ENCODE measurements at regions not wholly inside any gene's neighbourhood (a gene's known extent, or its start where the extent isn't known, plus 50 kb on each side); places are given as distances from the start of the nearest gene placed in this dataset.

- no peak for TF ChIP-seq SETDB1 (IDR thresholded peaks at IDR 0.05; ENCODE audit: low read length)
- TF ChIP-seq MEIS2 (IDR thresholded peaks at IDR 0.05; ENCODE audit: partially characterized antibody) = no peak
- no peak for TF ChIP-seq POLR3A (IDR thresholded peaks at IDR 0.05; ENCODE audit: borderline replicate concordance, extremely low read depth, insufficient read depth, insufficient read length)
- TF ChIP-seq, protein P1, sequence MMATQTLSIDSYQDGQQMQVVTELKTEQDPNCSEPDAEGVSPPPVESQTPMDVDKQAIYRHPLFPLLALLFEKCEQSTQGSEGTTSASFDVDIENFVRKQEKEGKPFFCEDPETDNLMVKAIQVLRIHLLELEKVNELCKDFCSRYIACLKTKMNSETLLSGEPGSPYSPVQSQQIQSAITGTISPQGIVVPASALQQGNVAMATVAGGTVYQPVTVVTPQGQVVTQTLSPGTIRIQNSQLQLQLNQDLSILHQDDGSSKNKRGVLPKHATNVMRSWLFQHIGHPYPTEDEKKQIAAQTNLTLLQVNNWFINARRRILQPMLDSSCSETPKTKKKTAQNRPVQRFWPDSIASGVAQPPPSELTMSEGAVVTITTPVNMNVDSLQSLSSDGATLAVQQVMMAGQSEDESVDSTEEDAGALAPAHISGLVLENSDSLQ (IDR thresholded peaks at IDR 0.05) = no peak
- no peak for TF ChIP-seq MYC (IDR thresholded peaks at IDR 0.05; ENCODE audit: low read depth, low read length)
- no peak for TF ChIP-seq MYC (CRISPR knock-in tag; IDR thresholded peaks at IDR 0.05; ENCODE audit: borderline replicate concordance, low read depth)
- TF ChIP-seq ZNF436 (CRISPR knock-in tag; IDR thresholded peaks at IDR 0.05) = no peak
- no peak for TF ChIP-seq ETS2 (tag; IDR thresholded peaks at IDR 0.05; ENCODE audit: borderline replicate concordance, poor library complexity, severe bottlenecking)
- TF ChIP-seq HNRNPH1 (optimal IDR thresholded peaks at IDR 0.05; ENCODE audit: low read depth, low read length) = no peak
- TF ChIP-seq EP400 (IDR thresholded peaks at IDR 0.05) = no peak
Observed at GRCh38 chr3:109678600-109678999, 341.3 kb upstream of the DPPA4 start (continued).

- ATAC-seq (no peak), DNase-seq (ENCODE audit: extremely low read depth in 1 of 4, low spot score in 3 of 4) (no peak), FAIRE-seq (no peak)
- H3K9me3 ChIP-seq (replicated peaks; ENCODE audit: control insufficient read depth, insufficient read depth, low read depth, low read length) = no peaks in the 10 kb centered on the region
- ChIA-PET POLR2A (no interaction called here), CTCF (ENCODE audit: low intra/inter-chr PET ratio) (no interaction called here)
- no peak overlapping the region for H3K9ac ChIP-seq (ENCODE audit: insufficient read depth in 1 of 2, low read depth in 2 of 2, low read length in 2 of 2)
- H3K4me1 ChIP-seq (replicated peaks in 1 of 2; ENCODE audit: control insufficient read depth in 2 of 2, insufficient read depth in 2 of 2, low read length in 2 of 2) = no peaks in the 10 kb centered on the region
- intact Hi-C loops (cut with micrococcal nuclease) (no loop called here), in situ Hi-C loops (cut with MboI) (no loop called here)
- no TSS peak for BruUV-seq (replicated peaks)
- H3K27me3 ChIP-seq (ENCODE audit: control insufficient read depth in 2 of 2, insufficient read depth in 2 of 2, low read length in 2 of 2) = no peaks in the 10 kb centered on the region
- no peak overlapping the region for H2AFZ ChIP-seq (ENCODE audit: low read depth, low read length)
- TF ChIP-seq ASH1L (IDR thresholded peaks at IDR 0.05; ENCODE audit: borderline replicate concordance, low read depth, partially characterized antibody) (no peak), ZNF316 (IDR thresholded peaks at IDR 0.05) (peak; percentile 14; the same call in 1 of the 2 replicates), POLR2H (tag; IDR thresholded peaks at IDR 0.05; ENCODE audit: low read depth) (no peak), HNRNPLL (IDR thresholded peaks at IDR 0.05; ENCODE audit: low read depth, low read length, poor library complexity, severe bottlenecking) (no peak), CGGBP1 (CRISPR knock-in tag; IDR thresholded peaks at IDR 0.05) (no peak), ARID1B (IDR thresholded peaks at IDR 0.05) (no peak), ESRRA (IDR thresholded peaks at IDR 0.05; ENCODE audit: borderline replicate concordance, low read depth) (no peak), ZNF324 (CRISPR knock-in tag; IDR thresholded peaks at IDR 0.05) (no peak)
- no peaks in the 10 kb centered on the region for H4K20me1 ChIP-seq (replicated peaks; ENCODE audit: control insufficient read depth, insufficient read depth, low read length)
- H3K79me2 ChIP-seq (ENCODE audit: control insufficient read depth, insufficient read depth, low read length) = no peaks in the 10 kb centered on the region
- 3% methylated on average over 4 of the region's 4 CpGs for WGBS (ENCODE audit: insufficient coverage, low coverage, missing lambda C conversion rate)
- no peaks in the 10 kb centered on the region for H3K9me1 ChIP-seq (ENCODE audit: control insufficient read depth, insufficient read depth, low read length)
- no peaks in the 10 kb centered on the region for H3K36me3 ChIP-seq (ENCODE audit: control insufficient read depth, insufficient read depth, low read length)
- no peak overlapping the region for H3K27ac ChIP-seq (ENCODE audit: extremely low read depth, low read depth, low read length)
- H3K4me2 ChIP-seq (ENCODE audit: insufficient read depth, low read length) = no peak overlapping the region
- no peak overlapping the region for H3K4me3 ChIP-seq
Observed at GRCh38 chr3:109679664-109680063, 342.3 kb upstream of the DPPA4 start.

Data from K562 (cell line).